PC-3 (cell line): ENCODE measurements at regions not wholly inside any gene's neighbourhood (a gene's known extent, or its start where the extent isn't known, plus 50 kb on each side); places are given as distances from the start of the nearest gene placed in this dataset.

Experiments
- EZH2 ChIP-seq: fragments of 300-600 bp; sonication (generic); IDR thresholded peaks from one replicate; pipeline ENCODE4 v1.6.1; 2017; ENCODE audit warnings: antibody characterized with exemption, mild to moderate bottlenecking, low read length; ENCODE audit not compliant: unreplicated experiment
- TF ChIP-seq, protein P1 (sequence below): fragments of 300-600 bp; sonication (generic); conservative IDR thresholded peaks from 2 replicates; pipeline ENCODE4 v1.5.1; 2017; ENCODE audit warnings: antibody characterized with exemption, low read depth, mild to moderate bottlenecking, low read length

GRCh38 chr4:128591482-128591881, 218.0 kb upstream of the JADE1 start:
- TF ChIP-seq, protein P1, sequence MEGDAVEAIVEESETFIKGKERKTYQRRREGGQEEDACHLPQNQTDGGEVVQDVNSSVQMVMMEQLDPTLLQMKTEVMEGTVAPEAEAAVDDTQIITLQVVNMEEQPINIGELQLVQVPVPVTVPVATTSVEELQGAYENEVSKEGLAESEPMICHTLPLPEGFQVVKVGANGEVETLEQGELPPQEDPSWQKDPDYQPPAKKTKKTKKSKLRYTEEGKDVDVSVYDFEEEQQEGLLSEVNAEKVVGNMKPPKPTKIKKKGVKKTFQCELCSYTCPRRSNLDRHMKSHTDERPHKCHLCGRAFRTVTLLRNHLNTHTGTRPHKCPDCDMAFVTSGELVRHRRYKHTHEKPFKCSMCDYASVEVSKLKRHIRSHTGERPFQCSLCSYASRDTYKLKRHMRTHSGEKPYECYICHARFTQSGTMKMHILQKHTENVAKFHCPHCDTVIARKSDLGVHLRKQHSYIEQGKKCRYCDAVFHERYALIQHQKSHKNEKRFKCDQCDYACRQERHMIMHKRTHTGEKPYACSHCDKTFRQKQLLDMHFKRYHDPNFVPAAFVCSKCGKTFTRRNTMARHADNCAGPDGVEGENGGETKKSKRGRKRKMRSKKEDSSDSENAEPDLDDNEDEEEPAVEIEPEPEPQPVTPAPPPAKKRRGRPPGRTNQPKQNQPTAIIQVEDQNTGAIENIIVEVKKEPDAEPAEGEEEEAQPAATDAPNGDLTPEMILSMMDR: no peak
- TF ChIP-seq EZH2: no peak
